HG03159 (cell line): ENCODE measurements at regions not wholly inside any gene's neighbourhood (a gene's known extent, or its start where the extent isn't known, plus 50 kb on each side); places are given as distances from the start of the nearest gene placed in this dataset.

Experiments used
- ATAC-seq: cut with Tn5 transposase; IDR thresholded peaks from one replicate; pipeline ENCODE4 v1.9.1; 2021; ENCODE audit warnings: mild to moderate bottlenecking, moderate library complexity; ENCODE audit not compliant: unreplicated experiment

DNA sequence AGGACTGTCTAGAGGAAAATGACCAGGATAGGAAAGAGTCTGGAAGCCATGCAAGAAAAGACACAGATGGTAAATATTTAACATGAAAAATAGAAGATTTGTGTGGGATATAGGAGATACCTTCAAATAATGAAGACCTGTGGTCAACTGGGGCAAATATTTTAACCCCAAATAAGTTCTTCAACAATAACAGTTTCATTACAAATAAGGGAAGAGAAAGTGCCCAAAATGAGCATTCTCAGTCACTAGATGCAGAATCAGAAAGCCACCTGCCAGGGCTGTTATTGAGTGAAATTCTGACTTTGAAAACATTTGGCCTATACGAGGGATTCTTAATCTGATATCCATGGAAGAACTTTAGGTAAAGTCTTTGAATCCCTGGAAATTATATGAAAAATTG is 231.2 kb upstream of the PLEKHG7 start:
- peak; percentile 52 for ATAC-seq

DNA sequence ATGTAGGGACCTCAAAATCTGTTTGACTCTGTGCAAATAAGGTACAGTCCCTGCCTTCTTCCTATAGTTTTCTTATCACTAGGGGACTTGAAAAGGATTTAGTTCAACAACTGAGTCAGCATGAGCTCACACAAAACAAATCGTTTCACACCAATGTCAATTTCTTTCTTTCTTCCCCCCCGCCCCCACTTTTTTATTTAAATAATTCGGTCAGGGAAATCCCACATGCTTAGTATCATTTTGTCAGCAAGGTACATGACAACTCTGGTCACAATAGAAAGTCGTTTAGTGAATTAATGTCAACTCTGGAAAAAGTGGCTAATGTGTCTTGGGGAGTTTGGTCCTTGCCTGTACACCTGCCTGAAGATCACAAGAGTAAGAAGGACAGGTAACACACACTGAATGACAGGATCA is 232.2 kb upstream of the PLEKHG7 start:
- no peak for ATAC-seq

DNA sequence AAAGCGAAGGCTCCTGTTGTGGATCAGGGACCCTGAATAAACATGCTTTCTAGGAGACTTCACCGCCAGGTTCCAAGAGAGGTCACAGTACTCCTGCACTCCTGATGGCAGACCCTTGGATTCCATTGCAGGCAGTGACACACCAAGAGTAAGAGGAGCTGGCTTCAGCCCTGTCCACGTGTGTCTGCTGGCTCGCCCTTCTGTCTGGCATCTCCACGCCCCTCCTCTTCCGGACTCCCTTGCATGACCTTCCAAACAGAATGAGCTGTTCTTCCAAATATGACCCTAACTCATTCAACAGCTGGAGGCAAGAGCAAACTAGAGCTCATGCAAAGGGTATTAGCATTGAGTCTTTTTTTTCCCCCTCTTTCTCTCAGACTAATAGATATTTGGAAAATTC is 233.0 kb upstream of the PLEKHG7 start:
- ATAC-seq: no peak

DNA sequence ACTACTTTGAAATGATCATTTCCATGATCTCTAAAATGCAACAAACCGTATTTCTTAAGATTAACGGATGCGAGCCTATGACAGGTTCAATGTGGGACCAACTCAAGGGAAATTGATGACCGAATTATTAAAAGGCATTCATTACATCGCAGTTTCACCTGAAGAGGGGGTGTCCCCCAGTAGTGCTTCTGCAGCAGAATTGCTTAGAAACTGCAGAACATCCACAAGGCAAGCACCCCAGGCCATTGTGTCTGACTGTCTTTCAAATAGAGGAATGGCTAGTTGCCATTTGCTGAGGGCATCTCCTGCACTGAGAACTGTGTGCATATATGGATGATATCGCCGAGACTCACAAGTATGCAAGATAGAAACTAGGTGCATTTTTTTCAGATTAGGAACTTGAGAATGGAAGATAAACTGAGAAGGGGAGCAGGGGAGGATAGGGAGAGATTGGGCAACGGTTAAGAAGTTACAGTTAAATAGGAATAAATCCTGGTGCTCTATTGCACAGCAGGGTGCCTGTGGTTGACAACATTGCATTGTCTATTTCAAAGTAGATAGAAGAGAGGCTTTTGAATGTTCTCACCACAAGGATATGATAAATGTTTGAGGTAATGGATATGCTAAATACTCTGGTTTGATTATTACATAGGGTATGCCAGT is 234.3 kb upstream of the PLEKHG7 start:
- no peak for ATAC-seq

DNA sequence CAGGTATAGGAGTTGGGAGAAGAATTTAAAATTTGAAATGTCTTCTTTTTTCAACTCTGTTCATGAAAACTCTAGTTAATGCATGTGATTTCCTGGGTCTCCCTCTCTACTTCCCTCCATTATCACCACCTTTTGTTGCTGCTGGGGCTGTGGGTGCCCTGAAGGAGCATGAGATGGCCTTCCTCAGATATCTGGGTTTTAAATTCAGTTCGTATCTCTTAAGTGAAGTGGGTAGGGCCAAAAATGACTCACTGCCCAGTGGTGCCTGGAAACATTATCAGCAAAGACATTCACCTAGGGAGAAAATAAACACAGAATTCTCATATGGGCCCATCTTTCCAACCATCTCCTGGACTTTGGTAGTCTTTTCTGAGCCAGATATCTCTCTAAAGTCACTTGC is 234.9 kb upstream of the PLEKHG7 start:
- ATAC-seq: no peak

DNA sequence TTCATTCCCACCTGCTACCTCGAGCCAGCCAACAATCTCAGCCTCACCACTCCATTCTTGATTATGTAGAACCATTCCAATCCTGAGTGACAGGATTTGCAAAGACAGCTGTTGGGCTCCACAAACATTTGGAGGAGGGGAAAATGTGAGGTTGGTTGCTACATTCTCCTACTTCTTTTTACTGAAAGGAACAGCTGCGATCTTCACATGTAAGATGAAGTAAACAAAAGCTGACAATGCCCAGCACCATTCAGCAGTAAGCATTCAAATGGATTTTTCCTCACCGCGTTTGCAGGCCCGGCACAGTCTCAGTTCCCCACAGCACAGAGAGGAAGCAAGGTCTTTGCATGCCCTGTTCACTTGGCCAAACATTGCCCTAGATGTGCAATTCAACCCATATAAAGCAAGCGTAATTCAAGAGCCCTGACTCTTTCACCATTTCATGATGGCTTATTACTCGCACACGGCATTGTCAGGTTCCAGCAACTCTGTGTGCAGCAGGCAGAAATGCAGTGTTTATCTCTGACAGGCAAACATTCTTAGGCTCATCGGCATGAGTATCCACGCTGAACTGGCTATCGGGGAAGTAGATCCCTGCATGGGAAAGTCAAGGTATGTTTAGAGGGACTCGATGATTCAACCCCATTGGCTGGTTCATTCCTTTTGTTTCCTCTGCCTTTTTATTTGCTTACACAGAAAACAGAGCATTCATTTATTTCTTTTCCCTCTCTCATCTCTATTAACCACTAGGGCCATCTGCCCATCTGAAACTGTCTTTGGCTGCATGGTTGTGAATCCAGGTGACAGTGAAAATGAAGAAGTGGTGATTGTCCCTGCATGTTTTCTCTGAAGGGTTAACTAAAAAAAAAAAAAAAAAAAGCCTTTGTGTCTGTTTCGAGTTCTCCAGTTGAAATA is 236.1 kb upstream of the PLEKHG7 start:
- peak; percentile 47 for ATAC-seq

DNA sequence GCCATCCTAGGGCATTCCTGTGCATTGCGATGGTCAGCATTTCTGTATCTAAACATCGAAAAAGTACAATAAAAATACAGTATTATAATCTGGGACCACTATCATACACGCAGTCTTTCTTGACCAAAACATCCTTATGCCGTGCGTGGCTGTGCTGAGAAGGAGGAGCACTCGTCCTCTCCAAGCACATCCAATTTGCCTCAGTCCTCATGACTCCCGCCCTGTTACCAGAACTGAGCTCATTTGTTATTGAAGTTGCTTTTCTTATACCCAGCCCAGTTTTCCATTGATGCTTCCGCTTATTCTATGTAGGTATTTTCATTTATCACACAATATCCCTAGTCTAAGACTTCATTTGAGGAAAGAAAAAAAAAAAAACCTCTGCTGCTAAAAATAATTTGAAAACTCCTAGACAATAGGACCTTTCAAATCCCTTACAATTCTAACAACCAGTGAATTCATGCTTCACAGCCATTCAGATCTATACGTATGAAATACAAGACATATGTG is 236.9 kb upstream of the PLEKHG7 start:
- no peak for ATAC-seq

DNA sequence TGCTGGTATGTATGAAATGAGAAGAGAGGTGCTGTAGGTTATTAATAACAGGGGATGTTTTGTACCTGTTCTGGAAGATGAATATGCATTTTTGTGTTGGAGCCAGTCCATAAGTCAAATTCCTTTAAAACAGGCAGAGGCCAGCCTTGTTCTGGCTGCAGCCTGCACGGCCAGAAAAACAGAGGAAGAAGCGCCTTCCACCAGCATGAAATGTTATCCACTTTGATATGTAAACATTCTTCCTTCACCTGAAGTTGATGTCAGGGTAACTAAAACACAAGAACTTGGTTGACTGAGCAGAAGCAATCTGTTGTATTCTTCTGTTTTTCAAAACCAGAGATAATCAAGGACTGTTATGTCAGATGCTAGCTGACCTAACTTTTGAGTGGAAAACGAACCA is 237.9 kb upstream of the PLEKHG7 start:
- no peak for ATAC-seq

DNA sequence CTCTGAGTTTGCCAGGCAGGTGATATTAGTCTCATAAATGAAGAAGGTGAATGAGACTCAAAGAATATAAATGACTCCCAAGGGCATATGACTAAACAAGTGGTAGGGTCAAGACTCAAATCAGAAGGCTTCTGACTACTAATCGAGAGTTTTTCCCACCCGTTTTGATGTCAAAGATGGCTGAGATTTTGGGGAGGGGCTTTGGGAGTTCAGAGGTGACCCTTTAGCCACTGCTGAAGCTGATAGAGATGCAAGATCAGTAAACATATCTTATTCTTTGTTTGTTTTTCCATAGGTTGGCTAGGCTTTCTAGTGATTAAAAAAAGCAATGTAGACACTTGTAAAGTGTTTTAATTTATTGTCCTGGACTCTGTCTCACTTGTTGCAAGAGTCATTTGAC is 239.6 kb upstream of the PLEKHG7 start:
- no peak for ATAC-seq

DNA sequence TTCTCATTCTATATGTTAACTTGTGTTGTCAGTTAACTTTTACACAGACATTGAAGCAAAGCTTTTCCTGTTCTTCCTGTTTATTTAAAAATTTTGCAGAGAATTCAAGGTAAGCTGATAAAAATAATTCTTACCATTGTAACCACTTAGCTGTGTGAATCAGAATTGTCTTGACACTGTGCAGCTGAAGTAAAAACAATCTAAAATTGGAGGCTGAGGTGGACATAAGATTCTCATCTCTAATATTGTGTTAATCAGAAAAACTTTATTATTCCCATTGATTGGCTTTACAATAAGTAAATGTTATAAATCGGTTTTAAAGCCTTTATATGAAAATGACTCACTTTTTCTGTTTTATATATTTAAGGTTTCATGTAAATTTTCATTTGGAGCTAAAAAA is 240.3 kb upstream of the PLEKHG7 start:
- ATAC-seq: no peak

DNA sequence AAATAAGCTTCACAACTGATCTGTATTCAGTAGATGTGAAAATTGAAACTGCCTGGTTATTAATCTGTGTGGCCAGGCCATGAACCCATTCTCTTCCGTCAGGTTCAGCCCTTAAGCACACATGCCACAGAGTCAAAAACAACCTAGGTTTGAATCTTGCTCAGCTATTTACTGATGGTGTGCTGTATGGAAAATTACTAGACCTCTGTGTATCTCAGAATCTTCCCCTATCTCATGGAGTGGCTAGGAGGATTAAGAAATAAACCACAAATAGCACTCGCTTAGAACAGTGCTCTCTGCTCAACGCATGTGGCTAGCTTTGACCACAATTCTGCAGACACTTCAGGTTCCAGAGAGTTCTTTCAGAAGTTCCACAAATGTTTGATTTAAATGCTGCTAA is 240.7 kb upstream of the PLEKHG7 start:
- peak; percentile 59 for ATAC-seq

DNA sequence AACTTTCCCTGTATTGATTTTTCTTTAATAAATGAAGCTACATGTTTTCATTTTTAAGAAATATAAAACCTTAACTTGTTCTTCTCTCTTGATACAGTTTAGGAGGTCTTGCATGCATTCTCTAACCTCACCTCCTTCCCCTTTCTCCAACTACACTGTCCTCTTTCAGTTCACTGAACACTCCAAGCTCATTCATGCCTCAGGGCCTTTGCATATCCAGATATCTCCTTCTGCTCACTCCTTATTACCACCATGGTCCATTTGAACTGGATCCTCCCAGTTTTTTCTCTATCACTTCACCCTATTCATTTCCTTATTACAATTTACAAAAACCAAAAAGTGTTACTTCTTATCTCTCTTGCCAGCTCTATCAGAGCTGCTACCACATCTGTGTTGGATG is 242.9 kb upstream of the PLEKHG7 start:
- no peak for ATAC-seq

DNA sequence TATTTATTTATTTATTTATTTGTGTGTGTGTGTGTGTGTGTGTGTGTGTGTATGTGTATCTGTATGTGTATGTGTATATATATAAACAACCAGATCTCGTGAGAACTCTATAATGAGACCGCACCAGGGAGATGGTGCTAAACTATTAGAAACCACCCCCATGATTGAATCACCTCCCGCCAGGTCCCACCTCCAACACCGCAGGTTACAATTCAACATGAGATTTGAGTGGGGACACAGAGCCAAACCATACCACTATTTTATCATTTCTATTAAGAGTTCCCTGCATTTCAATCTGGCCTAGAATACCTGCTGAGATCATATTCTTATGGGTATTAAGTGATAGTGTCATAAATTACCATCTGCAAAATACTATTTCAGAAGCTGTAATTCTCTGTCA is 243.8 kb upstream of the PLEKHG7 start:
- ATAC-seq: no peak

DNA sequence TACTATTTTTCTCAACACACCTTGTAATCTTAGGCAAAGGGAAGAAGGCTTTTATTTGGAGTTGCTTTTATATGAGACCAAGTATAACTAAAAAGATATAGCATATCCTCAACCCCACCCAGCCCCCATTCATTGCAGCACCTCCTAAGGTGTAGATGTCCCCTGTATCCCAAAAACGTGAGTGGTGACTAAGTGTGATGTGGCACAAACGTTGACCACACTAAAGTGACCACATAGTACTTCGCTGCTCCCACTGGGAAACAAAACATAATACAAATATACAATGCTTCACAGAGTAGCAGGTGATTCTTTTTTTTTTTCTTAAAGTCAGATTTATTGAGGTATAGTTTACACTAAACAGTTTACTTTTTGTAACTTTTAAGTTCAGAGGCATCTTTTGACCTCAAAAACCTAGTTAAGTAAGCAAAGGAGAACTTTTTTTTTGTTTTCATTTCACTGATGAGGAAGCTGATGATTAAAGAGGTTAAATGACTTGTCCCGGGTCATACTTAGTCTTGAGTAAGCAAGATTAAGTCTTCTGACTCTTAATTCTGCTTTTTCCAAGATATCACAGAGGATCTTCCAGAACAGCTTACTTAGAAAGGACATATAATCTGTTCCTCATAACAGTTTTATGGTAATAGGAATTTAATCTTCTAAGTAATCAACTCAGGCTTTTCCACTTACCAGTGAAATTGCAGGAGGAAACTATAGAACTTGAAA is 245.2 kb upstream of the PLEKHG7 start:
- ATAC-seq: no peak

DNA sequence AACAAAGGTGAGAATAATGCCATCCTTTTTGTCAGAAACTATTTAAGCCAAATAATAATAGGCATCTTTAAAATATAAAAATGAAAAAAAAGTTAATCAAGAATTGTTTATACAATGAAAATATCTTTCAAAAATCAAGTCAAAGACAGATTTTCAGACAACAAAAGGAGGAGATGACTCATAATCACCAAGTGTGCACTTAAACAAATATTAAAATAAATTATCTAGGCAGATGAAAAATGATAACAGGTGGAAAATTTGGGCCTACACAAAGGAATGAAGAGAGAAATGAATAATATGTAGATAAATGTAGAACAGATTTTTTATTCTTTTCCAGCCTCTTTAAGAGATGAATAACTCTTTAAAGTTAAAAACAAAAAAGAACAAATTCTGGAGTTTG is 250.0 kb upstream of the PLEKHG7 start:
- ATAC-seq: no peak

DNA sequence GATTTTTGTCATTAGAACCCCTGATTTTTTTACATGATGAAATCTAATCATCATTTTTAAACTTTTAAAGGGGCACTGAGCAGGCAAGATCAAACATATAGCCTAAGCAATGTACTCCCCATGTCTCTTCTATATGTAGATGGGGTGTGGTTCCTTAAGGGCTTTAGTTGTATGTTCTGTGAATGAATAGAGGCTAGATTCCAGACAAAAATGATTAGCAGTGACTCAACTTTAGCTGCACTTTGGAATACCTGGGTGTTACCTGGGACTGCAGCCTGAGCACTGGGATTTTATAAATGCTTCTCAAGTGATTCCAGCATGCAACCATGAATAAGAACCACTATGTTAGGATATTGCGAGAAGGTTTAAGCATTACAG is 256.7 kb upstream of the PLEKHG7 start:
- peak; percentile 16 for ATAC-seq

DNA sequence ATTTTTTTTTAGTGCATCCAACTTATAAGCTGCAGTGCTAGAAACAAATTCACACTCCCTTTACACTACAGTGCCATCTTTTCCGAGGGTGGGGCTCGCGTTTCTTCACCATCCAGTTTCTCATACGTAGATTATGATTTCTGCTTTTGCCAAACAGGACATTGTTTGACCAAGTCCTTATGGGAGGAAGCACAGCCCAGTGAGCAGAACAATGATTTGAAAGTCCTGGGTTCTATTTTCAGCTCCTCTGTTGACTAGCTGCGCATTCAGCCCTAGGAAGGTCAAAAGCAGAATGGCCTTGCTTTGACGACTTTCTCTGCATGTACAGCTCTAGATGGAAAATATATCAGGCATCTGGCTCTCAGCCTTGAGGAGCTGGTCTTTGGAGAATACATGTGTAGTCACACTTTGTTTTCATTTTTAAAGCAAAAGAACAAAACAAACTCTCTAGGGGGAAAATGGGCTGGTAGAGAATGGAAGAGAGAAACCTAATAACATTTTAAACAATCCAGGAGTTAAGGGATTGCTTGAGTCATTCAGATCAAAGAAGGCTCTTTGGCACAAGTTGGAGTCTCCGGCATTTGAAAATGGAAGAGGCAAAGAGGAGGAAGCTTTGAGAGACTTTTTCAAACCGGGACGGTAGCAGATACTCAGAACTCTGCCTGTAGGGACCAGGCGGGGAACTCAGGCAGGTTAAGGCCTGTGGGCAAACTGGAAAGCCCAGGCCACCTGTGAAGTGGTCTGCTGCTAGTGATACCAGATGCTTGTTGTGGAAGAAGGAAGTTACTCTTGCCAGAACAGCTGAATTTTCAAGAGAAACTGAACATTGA is 257.3 kb upstream of the PLEKHG7 start:
- peak; percentile 75 for ATAC-seq

DNA sequence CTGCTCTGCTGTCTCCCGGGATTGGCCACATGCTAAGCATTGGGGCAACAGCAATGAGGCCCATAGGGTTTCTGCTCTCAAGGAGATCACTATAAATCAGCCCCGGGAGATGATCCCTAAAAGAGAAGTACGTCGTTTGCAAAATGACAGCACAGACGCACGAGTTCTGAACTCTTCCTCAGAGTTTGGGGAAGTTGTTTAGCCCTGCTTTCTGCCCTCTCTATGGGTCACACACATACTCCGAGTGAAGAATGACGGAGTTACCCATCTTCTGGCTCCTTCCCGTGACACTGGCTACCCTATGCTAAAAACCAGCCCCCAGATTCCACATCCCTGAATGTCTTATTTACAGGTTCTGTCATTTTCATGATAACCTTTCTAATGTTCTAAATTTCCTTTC is 258.0 kb upstream of the PLEKHG7 start:
- ATAC-seq: peak; percentile 45

DNA sequence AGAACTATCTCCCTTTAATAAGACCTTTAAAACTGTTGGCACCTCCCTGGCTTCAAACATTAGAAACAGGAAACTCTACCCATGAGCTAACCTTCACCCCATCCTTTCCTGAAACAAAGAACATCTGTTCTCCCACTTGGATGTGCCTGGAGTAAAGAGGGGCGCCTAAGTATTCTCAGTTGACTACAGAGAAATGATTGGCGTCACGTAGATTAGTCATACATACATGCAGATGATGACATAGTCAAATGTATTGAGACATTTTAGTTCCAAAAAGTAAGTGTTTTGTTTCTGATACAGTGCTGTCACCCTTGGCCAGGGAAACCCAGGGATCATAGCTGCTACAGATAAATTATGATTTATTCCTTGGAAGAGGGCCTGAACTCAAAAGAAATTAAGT is 260.0 kb upstream of the PLEKHG7 start:
- ATAC-seq: no peak

DNA sequence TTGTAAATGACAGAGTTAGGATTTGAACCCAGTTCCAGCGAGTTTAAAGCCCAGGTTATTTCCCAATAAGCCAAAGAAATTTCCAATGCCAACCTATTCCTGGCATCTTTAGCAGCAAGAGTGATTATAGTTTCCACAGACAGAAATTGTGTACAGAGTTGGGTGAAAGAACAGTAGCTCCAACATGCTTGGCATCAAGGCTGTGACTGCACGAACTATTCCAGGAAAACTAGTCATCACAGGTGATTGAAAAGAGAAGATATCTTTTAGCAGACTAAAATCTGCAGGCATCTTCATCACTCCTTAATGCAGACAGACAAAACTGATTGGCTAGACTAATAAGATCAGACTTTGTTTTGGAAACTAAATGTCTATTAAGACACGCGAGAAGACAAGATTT is 262.7 kb upstream of the PLEKHG7 start:
- no peak for ATAC-seq

DNA sequence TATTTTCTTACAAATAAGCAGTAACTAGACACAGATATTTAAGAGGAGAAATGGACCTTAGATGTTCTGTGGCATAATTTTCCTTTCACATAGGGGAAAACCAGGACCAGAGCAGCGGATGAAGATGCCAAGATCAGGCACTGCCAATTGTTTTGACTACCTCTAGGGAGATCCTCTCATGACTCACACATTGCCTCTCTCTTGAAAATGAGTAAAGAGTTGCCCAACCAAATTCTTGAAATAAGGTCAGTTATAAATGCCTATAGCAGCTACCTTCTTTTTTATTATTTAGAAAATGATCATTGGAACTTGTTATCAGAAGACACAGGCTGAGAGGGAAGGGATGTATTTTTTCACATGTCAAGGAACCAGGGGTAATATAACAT is 263.4 kb upstream of the PLEKHG7 start:
- no peak for ATAC-seq
